Large intestine (tissue), 3 donors: ENCODE measurements at regions not wholly inside any gene's neighbourhood (a gene's known extent, or its start where the extent isn't known, plus 50 kb on each side); places are given as distances from the start of the nearest gene placed in this dataset.

ENCODE experiments used
- DNase-seq, 2 donors: peaks; one replicate each; pipeline versions ENCODE4 v3.0.0 to v3.0.0-alpha.2; 2013
- H3K27ac ChIP-seq: one replicate; pipeline ENCODE4 v1.5.1; 2013; ENCODE audit warnings: low read length
- H3K27me3 ChIP-seq: 2 replicates; pipeline ENCODE4 v1.6.1; 2013; ENCODE audit warnings: low read length; ENCODE audit not compliant: control insufficient read depth, insufficient read depth
- H3K36me3 ChIP-seq: 2 replicates; pipeline ENCODE4 v1.6.1; 2013; ENCODE audit warnings: low read length; ENCODE audit not compliant: control insufficient read depth, insufficient read depth
- H3K4me1 ChIP-seq: one replicate; pipeline ENCODE4 v1.6.1; 2013; ENCODE audit warnings: low read length; ENCODE audit not compliant: control insufficient read depth, insufficient read depth
- H3K4me3 ChIP-seq: one replicate; pipeline ENCODE4 v1.5.1; 2013; ENCODE audit warnings: low read length
- H3K9me3 ChIP-seq: one replicate; pipeline ENCODE4 v1.6.1; 2013; ENCODE audit warnings: mild to moderate bottlenecking, low read depth, low read length, moderate library complexity; ENCODE audit not compliant: control insufficient read depth
- WGBS: methylation state at CpG from one replicate; pipeline ENCODE4 v1.1.5; 2013; ENCODE audit warnings: low lambda C conversion rate; ENCODE audit not compliant: insufficient coverage; 5-methylcytosine and 5-hydroxymethylcytosine counted together

GRCh38 chr10:128766915-128767314, 640.7 kb upstream of the MKI67 start:
- no peaks in the 10 kb centered on the region for H3K36me3 ChIP-seq
- no peaks in the 10 kb centered on the region for H3K4me1 ChIP-seq
- no peak for DNase-seq
- H3K4me3 ChIP-seq, result no peak overlapping the region
- no peaks in the 10 kb centered on the region for H3K9me3 ChIP-seq
- WGBS, result 100% methylated on average over 1 of the region's 2 CpGs
- peaks cover 3% of the 10 kb centered on the region for H3K27me3 ChIP-seq
- H3K27ac ChIP-seq, result no peak overlapping the region

GRCh38 chr10:128774979-128775378, 648.8 kb upstream of the MKI67 start:
- H3K27ac ChIP-seq, result no peak overlapping the region
- DNase-seq, result no peak
- peaks cover 8% of the 10 kb centered on the region for H3K27me3 ChIP-seq
- H3K4me1 ChIP-seq, result no peaks in the 10 kb centered on the region
- WGBS, result no CpG with 5 or more reads among the region's 1 CpG
- H3K36me3 ChIP-seq, result no peaks in the 10 kb centered on the region
- no peak overlapping the region for H3K4me3 ChIP-seq
- H3K9me3 ChIP-seq, result no peaks in the 10 kb centered on the region

- no peaks in the 10 kb centered on the region for H3K36me3 ChIP-seq
- H3K9me3 ChIP-seq, result no peaks in the 10 kb centered on the region
- no peak for DNase-seq
- no peak overlapping the region for H3K27ac ChIP-seq
- H3K27me3 ChIP-seq, result peaks cover 8% of the 10 kb centered on the region
- WGBS, result no CpG with 5 or more reads among the region's 10 CpGs
- no peak overlapping the region for H3K4me3 ChIP-seq
- H3K4me1 ChIP-seq, result no peaks in the 10 kb centered on the region
These were observed 649.5 kb upstream of the MKI67 start for GRCh38 chr10:128775743-128776142.

GRCh38 chr10:128776673-128777252, 650.5 kb upstream of the MKI67 start:
- Histone ChIP-seq H3K27me3 (peaks cover 8% of the 10 kb centered on the region), H3K4me1 (no peaks in the 10 kb centered on the region), H3K4me3 (no peak overlapping the region), H3K36me3 (no peaks in the 10 kb centered on the region), H3K27ac (no peak overlapping the region), H3K9me3 (no peaks in the 10 kb centered on the region)
- DNase-seq, result no peak
- 39% methylated on average over 3 of the region's 9 CpGs for WGBS

- no peaks in the 10 kb centered on the region for H3K4me1 ChIP-seq
- H3K27me3 ChIP-seq, result peaks cover 8% of the 10 kb centered on the region
- no peaks in the 10 kb centered on the region for H3K9me3 ChIP-seq
- H3K27ac ChIP-seq, result no peak overlapping the region
- no peak overlapping the region for H3K4me3 ChIP-seq
- no peaks in the 10 kb centered on the region for H3K36me3 ChIP-seq
- WGBS, result no CpG with 5 or more reads among the region's 2 CpGs
- no peak for DNase-seq
These were observed 651.1 kb upstream of the MKI67 start for GRCh38 chr10:128777342-128777741.

- DNase-seq, result no peak
- no CpG with 5 or more reads among the region's 15 CpGs for WGBS
- no peaks in the 10 kb centered on the region for H3K4me1 ChIP-seq
- no peaks in the 10 kb centered on the region for H3K36me3 ChIP-seq
- H3K4me3 ChIP-seq, result no peak overlapping the region
- H3K9me3 ChIP-seq, result no peaks in the 10 kb centered on the region
- H3K27me3 ChIP-seq, result peaks cover 8% of the 10 kb centered on the region
- H3K27ac ChIP-seq, result no peak overlapping the region
These were observed 653.2 kb upstream of the MKI67 start for GRCh38 chr10:128779416-128779815.

GRCh38 chr10:128780156-128780761, 654.0 kb upstream of the MKI67 start:
- no peak overlapping the region for H3K27ac ChIP-seq
- WGBS, result 83% methylated on average over 2 of the region's 9 CpGs
- DNase-seq, result no peak
- no peaks in the 10 kb centered on the region for H3K9me3 ChIP-seq
- H3K4me3 ChIP-seq, result no peak overlapping the region
- no peaks in the 10 kb centered on the region for H3K36me3 ChIP-seq
- peaks cover 8% of the 10 kb centered on the region for H3K27me3 ChIP-seq
- no peaks in the 10 kb centered on the region for H3K4me1 ChIP-seq

- H3K9me3 ChIP-seq, result no peaks in the 10 kb centered on the region
- H3K4me1 ChIP-seq, result no peaks in the 10 kb centered on the region
- H3K36me3 ChIP-seq, result no peaks in the 10 kb centered on the region
- DNase-seq, result no peak
- no peak overlapping the region for H3K4me3 ChIP-seq
- H3K27me3 ChIP-seq, result peaks cover under 1% of the 10 kb centered on the region
- WGBS, result no CpG with 5 or more reads among the region's 3 CpGs
- H3K27ac ChIP-seq, result no peak overlapping the region
These were observed 655.4 kb upstream of the MKI67 start for GRCh38 chr10:128781637-128782036.

GRCh38 chr10:128784444-128784843, 658.2 kb upstream of the MKI67 start:
- Histone ChIP-seq H3K27me3 (no peaks in the 10 kb centered on the region), H3K9me3 (no peaks in the 10 kb centered on the region), H3K27ac (no peak overlapping the region), H3K36me3 (no peaks in the 10 kb centered on the region), H3K4me3 (no peak overlapping the region), H3K4me1 (no peaks in the 10 kb centered on the region)
- no peak for DNase-seq
- 73% methylated on average over 1 of the region's 2 CpGs for WGBS

GRCh38 chr10:128792426-128793140, 666.4 kb upstream of the MKI67 start:
- no peaks in the 10 kb centered on the region for H3K9me3 ChIP-seq
- H3K27me3 ChIP-seq, result no peaks in the 10 kb centered on the region
- no peak for DNase-seq
- WGBS, result no CpG with 5 or more reads among the region's 9 CpGs
- H3K27ac ChIP-seq, result no peak overlapping the region
- H3K4me3 ChIP-seq, result no peak overlapping the region
- no peaks in the 10 kb centered on the region for H3K4me1 ChIP-seq
- H3K36me3 ChIP-seq, result no peaks in the 10 kb centered on the region
